B cell (primary cell): ENCODE measurements at regions not wholly inside any gene's neighbourhood (a gene's known extent, or its start where the extent isn't known, plus 50 kb on each side); places are given as distances from the start of the nearest gene placed in this dataset.

Source experiments
- ATAC-seq: fragments of 200-7000 bp; cut with Tn5 transposase; one replicate; pipeline ENCODE4 v1.10.0; 2021; ENCODE audit warnings: low read depth, mild to moderate bottlenecking, moderate number of reproducible peaks, moderate library complexity
- CTCF ChIA-PET: fragments of 350-600 bp; sonication (Branson Sonifier 250); formaldehyde crosslinking; loops from one replicate; lab custom pipeline; 2021; ENCODE audit warnings: antibody characterized with exemption, inconsistent platforms; lab: Charles Lee
- POLR2A ChIA-PET: fragments of 350-600 bp; sonication (Branson Sonifier 250); formaldehyde crosslinking; loops from one replicate; lab custom pipeline; 2021; ENCODE audit warnings: antibody characterized with exemption; lab: Charles Lee
- DNase-seq: peaks from one replicate; pipeline ENCODE4 v3.0.0; 2013
- H2AFZ ChIP-seq: 2 replicates; pipeline ENCODE4 v1.6.1; 2012; ENCODE audit warnings: mild to moderate bottlenecking, low read depth, low read length; ENCODE audit not compliant: insufficient read depth, poor library complexity, severe bottlenecking
- H3K27ac ChIP-seq, 2 donors: 1 replicate in 1 of 2; 2 replicates in 1 of 2; pipeline ENCODE4 v1.5.1; 2012 to 2013; ENCODE audit warnings: low read length in 2 of 2, mild to moderate bottlenecking in 2 of 2, moderate library complexity in 1 of 2
- H3K27me3 ChIP-seq, 4 experiments: fragments of 200-600 bp in 1 of 4; sonication (generic) in 1 of 4; replicated peaks in 1 of 4; 1 replicate in 2 of 4; 2 replicates in 2 of 4; pipeline versions ENCODE4 v1.6.1 to v1.7.0; 2013 to 2016; ENCODE audit warnings: low read length in 3 of 4, mild to moderate bottlenecking in 2 of 4, mixed read lengths in 1 of 4, moderate library complexity in 1 of 4; ENCODE audit not compliant: insufficient read depth in 4 of 4, control insufficient read depth in 3 of 4; ENCODE audit errors: control extremely low read depth in 1 of 4
- H3K36me3 ChIP-seq, 2 experiments: replicated peaks in 1 of 2; 1 replicate in 1 of 2; 2 replicates in 1 of 2; pipeline versions ENCODE4 v1.6.1 to v1.7.1; 2013; ENCODE audit warnings: low read length in 1 of 2; ENCODE audit not compliant: insufficient read depth in 2 of 2, control insufficient read depth in 1 of 2; ENCODE audit errors: control extremely low read depth in 1 of 2, extremely low read depth in 1 of 2
- H3K4me1 ChIP-seq, 2 donors: fragments of 200-600 bp in 1 of 2; sonication (generic) in 1 of 2; 1 replicate in 1 of 2; 2 replicates in 1 of 2; pipeline versions ENCODE4 v1.5.1 to v1.6.1; 2013 to 2017; ENCODE audit warnings: low read length in 2 of 2; ENCODE audit not compliant: control insufficient read depth in 2 of 2, insufficient read depth in 2 of 2
- H3K4me2 ChIP-seq: replicated peaks from 2 replicates; pipeline ENCODE3; 2012; ENCODE audit warnings: mild to moderate bottlenecking, low read depth, low read length; ENCODE audit not compliant: poor library complexity, severe bottlenecking
- H3K4me3 ChIP-seq, 5 experiments: fragments of 200-600 bp in 1 of 5; sonication (generic) in 1 of 5; 1 replicate in 3 of 5; 2 replicates in 2 of 5; pipeline versions ENCODE4 v1.5.1 to v1.7.0; 2011 to 2016; ENCODE audit warnings: low read length in 4 of 5, mild to moderate bottlenecking in 4 of 5, low read depth in 2 of 5, control low read depth in 1 of 5, moderate library complexity in 1 of 5; ENCODE audit not compliant: insufficient read depth in 1 of 5; ENCODE audit errors: control extremely low read depth in 1 of 5, extremely low read depth in 1 of 5
- H3K79me2 ChIP-seq: fragments of 200-600 bp; sonication (generic); one replicate; pipeline ENCODE4 v1.6.0; 2016; ENCODE audit warnings: low read length; ENCODE audit not compliant: control insufficient read depth, insufficient read depth
- H3K9ac ChIP-seq: fragments of 200-600 bp; sonication (generic); 2 replicates; pipeline ENCODE4 v1.6.1; 2017; ENCODE audit warnings: mild to moderate bottlenecking, low read length, moderate library complexity
- H3K9me3 ChIP-seq, 3 donors: one replicate each; pipeline versions ENCODE4 v1.6.1 to v1.7.1; 2013; ENCODE audit warnings: low read length in 2 of 3; ENCODE audit not compliant: control insufficient read depth in 2 of 3, insufficient read depth in 1 of 3; ENCODE audit errors: control extremely low read depth in 1 of 3
- H4K20me1 ChIP-seq: 2 replicates; pipeline ENCODE4 v1.6.0; 2012; ENCODE audit warnings: mild to moderate bottlenecking, low read length; ENCODE audit not compliant: insufficient read depth, control insufficient read depth, poor library complexity, severe bottlenecking
- H3K27ac Mint-ChIP-seq: one replicate; pipeline ENCODE4 v1.8.0; 2021; ENCODE audit warnings: mixed read lengths
- H3K27me3 Mint-ChIP-seq: one replicate; pipeline ENCODE4 v1.8.0; 2021; ENCODE audit warnings: mixed read lengths
- H3K4me1 Mint-ChIP-seq: one replicate; pipeline ENCODE4 v1.8.0; 2021; ENCODE audit warnings: mixed read lengths
- H3K4me3 Mint-ChIP-seq: one replicate; pipeline ENCODE4 v1.8.0; 2021; ENCODE audit warnings: mixed read lengths
- H3K9me3 Mint-ChIP-seq: one replicate; pipeline ENCODE4 v1.8.0; 2022; ENCODE audit warnings: mixed read lengths; ENCODE audit not compliant: insufficient read depth
- CTCF ChIP-seq: fragments of 200-600 bp; IDR thresholded peaks from one replicate; pipeline ENCODE4 v1.8.0; 2022; ENCODE audit warnings: antibody characterized with exemption, mild to moderate bottlenecking
- EZH2 ChIP-seq: IDR thresholded peaks from 2 replicates; pipeline ENCODE4 v1.6.1; 2012; ENCODE audit warnings: borderline replicate concordance, low read depth, mild to moderate bottlenecking, moderate library complexity, low read length; ENCODE audit not compliant: insufficient read depth, poor library complexity, severe bottlenecking
- WGBS: methylation state at CpG from one replicate; pipeline ENCODE4 v1.1.5; 2013; ENCODE audit warnings: missing lambda C conversion rate; ENCODE audit not compliant: insufficient coverage; 5-methylcytosine and 5-hydroxymethylcytosine counted together
- intact Hi-C: fragments of 100-400 bp; cut with micrococcal nuclease; formaldehyde crosslinking; loops from one replicate; pipeline ENCODE4 v1.10.0; 2022

- Histone ChIP-seq H3K27ac (no peak overlapping the region), H3K27me3 (no peaks in the 10 kb centered on the region), H3K4me3 (no peak overlapping the region), H3K9ac (no peak overlapping the region), H3K79me2 (no peaks in the 10 kb centered on the region), H4K20me1 (no peaks in the 10 kb centered on the region), H3K36me3 (no peaks in the 10 kb centered on the region), H3K4me2 (no peak overlapping the region), H2AFZ (no peak overlapping the region), H3K4me1 (no peaks in the 10 kb centered on the region), H3K9me3 (peaks cover 0 to 12% (median 0%) of the 10 kb centered on the region in 3 donors)
- H3K9me3 Mint-ChIP-seq: peaks cover 3% of the 10 kb centered on the region
- intact Hi-C loops: no loop called here
- no peaks in the 10 kb centered on the region for H3K27me3 Mint-ChIP-seq
- ATAC-seq (no peak), DNase-seq (no peak)
- CTCF ChIA-PET: no interaction called here
- no CpG with 5 or more reads among the region's 40 CpGs for WGBS
- POLR2A ChIA-PET: no interaction called here
- no peak overlapping the region for H3K27ac Mint-ChIP-seq
- H3K4me3 Mint-ChIP-seq: no peak overlapping the region
- TF ChIP-seq CTCF: no peak
- TF ChIP-seq EZH2: no peak
- H3K4me1 Mint-ChIP-seq: no peaks in the 10 kb centered on the region
Measured at GRCh38 chr17:26766743-26767142, 527.2 kb upstream of the WSB1 start.

GRCh38 chr17:26773189-26774188, 520.4 kb upstream of the WSB1 start:
- Histone ChIP-seq H3K27ac (no peak overlapping the region), H3K4me2 (no peak overlapping the region), H3K9ac (no peak overlapping the region), H3K4me3 (no peak overlapping the region), H3K79me2 (no peaks in the 10 kb centered on the region), H2AFZ (no peak overlapping the region), H4K20me1 (no peaks in the 10 kb centered on the region), H3K36me3 (no peaks in the 10 kb centered on the region), H3K27me3 (peaks cover 0 to 4% (median 0%) of the 10 kb centered on the region in 4 experiments), H3K4me1 (no peaks in the 10 kb centered on the region), H3K9me3 (peaks cover 0 to 28% (median 0%) of the 10 kb centered on the region in 3 donors)
- ChIA-PET CTCF (no interaction called here), POLR2A (no interaction called here)
- no peaks in the 10 kb centered on the region for H3K4me1 Mint-ChIP-seq
- no peak overlapping the region for H3K27ac Mint-ChIP-seq
- ATAC-seq (no peak), DNase-seq (no peak)
- WGBS: 68% methylated on average over 92 of the region's 118 CpGs
- no peak for TF ChIP-seq EZH2
- no peak for TF ChIP-seq CTCF
- intact Hi-C loops: no loop called here
- no peak overlapping the region for H3K4me3 Mint-ChIP-seq
- H3K9me3 Mint-ChIP-seq: peaks cover 3% of the 10 kb centered on the region
- no peaks in the 10 kb centered on the region for H3K27me3 Mint-ChIP-seq
